ENCODE measurements at regions not wholly inside any gene's neighbourhood (a gene's known extent, or its start where the extent isn't known, plus 50 kb on each side); places are given as distances from the start of the nearest gene placed in this dataset.
"Not testable (repeated sequence)": the region's sequence is repeated elsewhere in the genome, so short reads cannot be mapped to it uniquely, and the experiment has no call there.

DNA sequence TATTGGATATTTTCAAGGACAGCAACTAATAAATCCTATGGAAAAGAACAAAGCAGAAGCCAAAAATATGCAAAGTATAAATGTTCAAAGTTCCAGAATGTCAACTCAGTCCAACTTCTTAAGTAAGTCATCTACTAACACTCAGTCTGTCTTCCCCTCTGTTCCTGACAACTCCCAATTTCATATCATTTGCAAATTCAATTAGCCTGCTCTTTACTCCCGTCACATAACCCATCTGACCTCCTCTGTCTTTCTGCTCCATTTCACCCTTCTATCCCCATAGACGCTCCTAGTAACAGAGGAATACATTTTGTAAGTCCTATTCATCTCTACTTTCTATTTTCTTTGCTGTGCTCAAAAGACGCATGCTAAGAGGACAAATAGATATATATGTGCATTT, 659.8 kb upstream of the MEF2C start:
- Histone ChIP-seq H3K27me3 (ENCODE audit: low read depth) (no peaks in the 10 kb centered on the region), H3K36me3 (no peaks in the 10 kb centered on the region), H3K4me1 (no peaks in the 10 kb centered on the region), H3K27ac (replicated peaks) (no peak overlapping the region), H3K4me3 (no peak overlapping the region), H3K9me3 (replicated peaks) (no peaks in the 10 kb centered on the region)
- DNase-seq: no peak
- TF ChIP-seq, protein P1, sequence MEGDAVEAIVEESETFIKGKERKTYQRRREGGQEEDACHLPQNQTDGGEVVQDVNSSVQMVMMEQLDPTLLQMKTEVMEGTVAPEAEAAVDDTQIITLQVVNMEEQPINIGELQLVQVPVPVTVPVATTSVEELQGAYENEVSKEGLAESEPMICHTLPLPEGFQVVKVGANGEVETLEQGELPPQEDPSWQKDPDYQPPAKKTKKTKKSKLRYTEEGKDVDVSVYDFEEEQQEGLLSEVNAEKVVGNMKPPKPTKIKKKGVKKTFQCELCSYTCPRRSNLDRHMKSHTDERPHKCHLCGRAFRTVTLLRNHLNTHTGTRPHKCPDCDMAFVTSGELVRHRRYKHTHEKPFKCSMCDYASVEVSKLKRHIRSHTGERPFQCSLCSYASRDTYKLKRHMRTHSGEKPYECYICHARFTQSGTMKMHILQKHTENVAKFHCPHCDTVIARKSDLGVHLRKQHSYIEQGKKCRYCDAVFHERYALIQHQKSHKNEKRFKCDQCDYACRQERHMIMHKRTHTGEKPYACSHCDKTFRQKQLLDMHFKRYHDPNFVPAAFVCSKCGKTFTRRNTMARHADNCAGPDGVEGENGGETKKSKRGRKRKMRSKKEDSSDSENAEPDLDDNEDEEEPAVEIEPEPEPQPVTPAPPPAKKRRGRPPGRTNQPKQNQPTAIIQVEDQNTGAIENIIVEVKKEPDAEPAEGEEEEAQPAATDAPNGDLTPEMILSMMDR (IDR thresholded peaks at IDR 0.05; ENCODE audit: borderline replicate concordance): no peak
- intact Hi-C loops (cut with micrococcal nuclease): no loop called here

DNA sequence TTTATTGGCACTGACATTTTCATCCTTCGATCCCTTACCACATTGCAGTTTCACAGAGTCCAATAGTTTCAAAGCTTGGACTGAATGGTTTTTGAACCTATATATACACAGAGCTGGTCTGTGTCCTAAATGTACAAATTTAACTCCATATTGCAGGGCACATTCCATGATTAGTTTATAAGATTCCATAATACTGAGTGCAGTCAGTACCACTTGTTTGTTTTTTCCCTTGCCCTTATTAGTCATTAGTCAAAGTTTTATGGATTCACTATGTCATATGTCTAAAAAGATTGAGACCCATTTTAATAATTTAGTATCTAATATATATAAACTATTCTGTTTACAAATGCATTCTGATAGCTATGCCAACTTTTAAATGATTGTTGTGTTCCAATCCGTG, 654.8 kb upstream of the MEF2C start:
- Histone ChIP-seq H3K27ac (replicated peaks) (no peak overlapping the region), H3K36me3 (no peaks in the 10 kb centered on the region), H3K4me3 (no peak overlapping the region), H3K9me3 (replicated peaks) (no peaks in the 10 kb centered on the region), H3K27me3 (ENCODE audit: low read depth) (no peaks in the 10 kb centered on the region), H3K4me1 (no peaks in the 10 kb centered on the region)
- intact Hi-C loops (cut with micrococcal nuclease): no loop called here
- TF ChIP-seq, protein P1 (IDR thresholded peaks at IDR 0.05; ENCODE audit: borderline replicate concordance): no peak
- DNase-seq: no peak

DNA sequence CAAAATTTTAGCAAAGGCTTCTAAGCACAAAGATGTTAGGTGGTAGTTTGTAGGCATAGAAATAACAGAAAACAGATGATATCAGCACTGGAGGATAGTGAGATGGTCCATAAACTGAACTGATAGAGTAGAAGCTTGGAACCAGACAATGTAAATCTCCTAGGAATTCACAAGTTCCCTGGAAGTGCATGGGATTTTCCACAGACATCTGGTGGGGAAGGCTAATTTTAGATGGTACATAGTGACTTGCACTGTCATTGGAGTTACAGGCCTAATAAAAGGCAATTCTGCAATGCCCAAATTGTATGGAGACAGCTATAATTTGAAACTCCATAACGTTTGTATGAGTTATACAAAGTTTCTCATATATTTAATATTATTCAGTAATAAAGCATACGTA, 653.0 kb upstream of the MEF2C start:
- no peaks in the 10 kb centered on the region for H3K36me3 ChIP-seq
- no peak for DNase-seq
- TF ChIP-seq, protein P1 (IDR thresholded peaks at IDR 0.05; ENCODE audit: borderline replicate concordance): no peak
- peak overlapping the region; percentile 2 for H3K27ac ChIP-seq (replicated peaks)
- H3K4me3 ChIP-seq: no peak overlapping the region
- no peaks in the 10 kb centered on the region for H3K9me3 ChIP-seq (replicated peaks)
- intact Hi-C loops (cut with micrococcal nuclease): no loop called here
- H3K27me3 ChIP-seq (ENCODE audit: low read depth): no peaks in the 10 kb centered on the region
- H3K4me1 ChIP-seq: no peaks in the 10 kb centered on the region

DNA sequence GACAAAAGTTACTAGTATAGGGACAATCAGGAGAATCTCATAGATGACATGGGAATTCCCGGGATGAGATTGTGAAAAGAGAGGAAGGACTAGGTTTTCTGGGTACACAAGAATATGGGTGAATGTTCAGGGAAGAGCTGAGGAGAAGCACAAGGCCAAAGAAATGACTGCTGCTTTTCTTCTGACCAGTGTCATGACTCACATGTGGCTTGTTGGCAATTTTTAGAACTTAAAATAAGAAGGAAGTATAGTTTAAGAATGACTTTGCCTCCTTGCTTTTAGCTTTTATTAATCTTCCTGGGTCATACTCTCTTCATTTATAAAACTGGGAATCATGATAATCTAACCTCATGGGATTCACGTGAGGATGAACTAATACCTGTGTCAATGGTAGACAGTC, 652.4 kb upstream of the MEF2C start:
- intact Hi-C loops (cut with micrococcal nuclease): no loop called here
- TF ChIP-seq, protein P1 (IDR thresholded peaks at IDR 0.05; ENCODE audit: borderline replicate concordance): no peak
- DNase-seq: no peak
- no peaks in the 10 kb centered on the region for H3K9me3 ChIP-seq (replicated peaks)
- H3K4me3 ChIP-seq: no peak overlapping the region
- H3K27ac ChIP-seq (replicated peaks): peak overlapping the region; percentile 2
- H3K36me3 ChIP-seq: no peaks in the 10 kb centered on the region
- H3K4me1 ChIP-seq: no peaks in the 10 kb centered on the region
- H3K27me3 ChIP-seq (ENCODE audit: low read depth): no peaks in the 10 kb centered on the region

DNA sequence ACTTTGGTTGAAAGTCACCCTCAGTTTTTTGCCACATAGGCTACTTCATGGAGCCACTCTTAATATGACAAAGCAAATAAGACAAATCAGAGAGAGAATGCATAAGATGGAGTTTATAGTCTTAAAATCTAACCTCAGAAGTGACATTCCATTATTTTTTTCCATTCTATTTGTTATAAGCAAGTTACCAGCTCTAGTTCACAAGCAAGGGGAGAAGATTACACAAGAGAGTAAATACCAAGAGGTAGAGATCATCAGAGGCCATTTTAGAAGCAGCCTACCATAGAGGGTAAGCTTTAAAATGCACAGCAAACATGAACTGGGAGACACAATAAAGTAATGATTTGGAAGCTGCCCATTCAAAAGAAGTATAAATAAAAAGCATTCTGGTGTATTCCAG, 651.3 kb upstream of the MEF2C start:
- no peaks in the 10 kb centered on the region for H3K9me3 ChIP-seq (replicated peaks)
- no peaks in the 10 kb centered on the region for H3K36me3 ChIP-seq
- H3K27me3 ChIP-seq (ENCODE audit: low read depth): no peaks in the 10 kb centered on the region
- no peak overlapping the region for H3K4me3 ChIP-seq
- intact Hi-C loops (cut with micrococcal nuclease): no loop called here
- DNase-seq: no peak
- H3K27ac ChIP-seq (replicated peaks): no peak overlapping the region
- TF ChIP-seq, protein P1 (IDR thresholded peaks at IDR 0.05; ENCODE audit: borderline replicate concordance): no peak
- no peaks in the 10 kb centered on the region for H3K4me1 ChIP-seq

DNA sequence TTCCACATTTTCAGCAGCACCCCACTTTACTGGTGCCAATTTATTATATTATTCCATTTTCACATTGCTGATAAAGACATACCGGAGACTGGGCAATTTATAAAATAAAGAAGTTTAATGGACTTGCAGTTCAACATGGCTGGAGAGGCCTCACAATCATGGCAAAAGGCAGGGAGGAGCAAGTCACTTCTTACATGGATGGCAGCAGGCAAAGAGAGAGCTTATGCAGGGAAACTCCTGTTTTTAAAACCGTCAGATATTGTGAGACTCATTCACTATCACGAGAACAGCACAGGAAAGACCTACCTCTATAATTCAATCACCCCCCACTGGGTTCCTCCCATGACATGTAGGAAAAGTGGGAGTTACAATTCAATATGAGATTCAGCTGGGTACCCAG, 641.8 kb upstream of the MEF2C start:
- no peak for DNase-seq
- no peaks in the 10 kb centered on the region for H3K36me3 ChIP-seq
- TF ChIP-seq, protein P1 (IDR thresholded peaks at IDR 0.05; ENCODE audit: borderline replicate concordance): no peak
- intact Hi-C loops (cut with micrococcal nuclease): no loop called here
- H3K27ac ChIP-seq (replicated peaks): no peak overlapping the region
- H3K4me1 ChIP-seq: no peaks in the 10 kb centered on the region
- H3K27me3 ChIP-seq (ENCODE audit: low read depth): no peaks in the 10 kb centered on the region
- peaks cover 14% of the 10 kb centered on the region for H3K9me3 ChIP-seq (replicated peaks)
- H3K4me3 ChIP-seq: no peak overlapping the region

DNA sequence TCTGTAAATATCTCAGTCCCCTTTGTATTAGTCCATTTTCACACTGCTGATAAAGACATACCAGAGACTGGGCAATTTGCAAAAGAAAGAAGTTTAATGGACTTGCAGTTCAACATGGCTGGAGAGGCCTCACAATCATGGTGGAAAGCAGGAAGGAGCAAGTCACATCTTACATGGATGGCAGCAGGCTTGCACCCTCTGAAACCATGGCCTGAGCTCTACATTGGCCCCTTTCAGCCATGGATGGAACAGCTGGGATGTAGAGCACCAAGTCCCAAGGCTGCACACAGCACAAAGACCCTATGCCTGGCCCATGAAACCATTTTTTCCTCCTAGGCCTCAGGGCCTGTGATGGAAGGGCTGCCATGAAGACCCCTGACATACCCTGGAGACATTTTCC, 640.9 kb upstream of the MEF2C start:
- H3K4me1 ChIP-seq; H3K27ac ChIP-seq (replicated peaks); DNase-seq; intact Hi-C loops (cut with micrococcal nuclease); H3K27me3 ChIP-seq (ENCODE audit: low read depth); H3K4me3 ChIP-seq; H3K36me3 ChIP-seq: not testable (repeated sequence)
- peaks cover 14% of the 10 kb centered on the region for H3K9me3 ChIP-seq (replicated peaks)

All from left ventricle myocardium inferior (tissue), 1 donor.